H9 (cell line): ENCODE measurements at regions not wholly inside any gene's neighbourhood (a gene's known extent, or its start where the extent isn't known, plus 50 kb on each side); places are given as distances from the start of the nearest gene placed in this dataset.
"Not testable (repeated sequence)": the region's sequence is repeated elsewhere in the genome, so short reads cannot be mapped to it uniquely, and the experiment has no call there.

Experiments used
- DNase-seq: peaks from one replicate; pipeline ENCODE4 v3.0.0-alpha.2; 2017
- H2AFZ ChIP-seq: one replicate; pipeline ENCODE4 v1.6.1; 2013; ENCODE audit warnings: mild to moderate bottlenecking, low read length, control low read depth, moderate library complexity
- H2AK5ac ChIP-seq: 2 replicates; pipeline ENCODE4 v1.6.1; 2013; ENCODE audit warnings: low read length, control low read depth, mixed read lengths; ENCODE audit not compliant: insufficient read length
- H2BK120ac ChIP-seq: one replicate; pipeline ENCODE4 v1.6.1; 2013; ENCODE audit warnings: low read depth, mild to moderate bottlenecking, low read length, control low read depth, inconsistent platforms; ENCODE audit not compliant: poor library complexity, severe bottlenecking
- H2BK12ac ChIP-seq: 2 replicates; pipeline ENCODE4 v1.6.1; 2013; ENCODE audit warnings: low read length, control low read depth, mixed read lengths, low read depth; ENCODE audit not compliant: insufficient read length
- H2BK15ac ChIP-seq: 2 replicates; pipeline ENCODE4 v1.6.1; 2013; ENCODE audit warnings: low read depth, low read length, control low read depth
- H2BK20ac ChIP-seq: one replicate; pipeline ENCODE4 v1.6.1; 2013; ENCODE audit warnings: low read depth, mild to moderate bottlenecking, low read length, control low read depth, inconsistent platforms; ENCODE audit not compliant: poor library complexity, severe bottlenecking
- H2BK5ac ChIP-seq: 2 replicates; pipeline ENCODE4 v1.6.1; 2013; ENCODE audit warnings: low read length, control low read depth, mixed read lengths; ENCODE audit not compliant: insufficient read length
- H3K14ac ChIP-seq: 2 replicates; pipeline ENCODE4 v1.6.1; 2013; ENCODE audit warnings: low read length, control low read depth; ENCODE audit not compliant: insufficient read depth
- H3K18ac ChIP-seq: 2 replicates; pipeline ENCODE4 v1.6.1; 2013; ENCODE audit warnings: low read depth, mild to moderate bottlenecking, mixed read lengths, low read length, control low read depth; ENCODE audit not compliant: insufficient read length
- H3K23ac ChIP-seq: 2 replicates; pipeline ENCODE4 v1.6.1; 2013; ENCODE audit warnings: low read length, control low read depth, mixed read lengths, low read depth; ENCODE audit not compliant: insufficient read length
- H3K23me2 ChIP-seq: 2 replicates; pipeline ENCODE4 v1.6.1; 2013; ENCODE audit warnings: low read depth, mild to moderate bottlenecking, mixed read lengths, low read length, control low read depth; ENCODE audit not compliant: insufficient read length, poor library complexity, severe bottlenecking
- H3K27ac ChIP-seq: 2 replicates; pipeline ENCODE4 v1.5.1; 2013; ENCODE audit warnings: low read length, control low read depth, mixed read lengths, low read depth; ENCODE audit not compliant: insufficient read length
- H3K27me3 ChIP-seq: 2 replicates; pipeline ENCODE4 v1.6.1; 2013; ENCODE audit warnings: low read length, control low read depth, inconsistent platforms; ENCODE audit not compliant: insufficient read depth
- H3K4ac ChIP-seq: 2 replicates; pipeline ENCODE4 v1.6.1; 2013; ENCODE audit warnings: low read depth, mild to moderate bottlenecking, control low read depth, inconsistent platforms, low read length, moderate library complexity
- H3K4me1 ChIP-seq: 2 replicates; pipeline ENCODE4 v1.6.1; 2013; ENCODE audit warnings: low read length, control low read depth, inconsistent platforms; ENCODE audit not compliant: insufficient read depth
- H3K4me2 ChIP-seq: 2 replicates; pipeline ENCODE4 v1.6.1; 2013; ENCODE audit warnings: low read length, control low read depth, mixed read lengths; ENCODE audit not compliant: insufficient read length, insufficient read depth
- H3K56ac ChIP-seq: 2 replicates; pipeline ENCODE4 v1.6.1; 2013; ENCODE audit warnings: low read depth, mild to moderate bottlenecking, mixed read lengths, low read length, control low read depth; ENCODE audit not compliant: insufficient read length
- H3K79me1 ChIP-seq: 2 replicates; pipeline ENCODE4 v1.6.1; 2013; ENCODE audit warnings: low read depth, mild to moderate bottlenecking, moderate library complexity, low read length, control low read depth, inconsistent platforms; ENCODE audit not compliant: insufficient read depth, poor library complexity, severe bottlenecking
- H3K79me2 ChIP-seq: 2 replicates; pipeline ENCODE4 v1.6.1; 2013; ENCODE audit warnings: low read length, control low read depth, inconsistent platforms; ENCODE audit not compliant: insufficient read depth
- H3K9ac ChIP-seq: 2 replicates; pipeline ENCODE4 v1.6.1; 2013; ENCODE audit warnings: low read length, control low read depth, mixed read lengths; ENCODE audit not compliant: insufficient read length; ENCODE audit errors: extremely low read depth
- H3K9me3 ChIP-seq: one replicate; pipeline ENCODE4 v1.6.1; 2013; ENCODE audit warnings: low read depth, low read length, inconsistent platforms; ENCODE audit not compliant: control insufficient read depth
- H3T11ph ChIP-seq: one replicate; pipeline ENCODE4 v1.6.1; 2013; ENCODE audit warnings: mild to moderate bottlenecking, low read length, control low read depth, inconsistent platforms
- H4K20me1 ChIP-seq: one replicate; pipeline ENCODE4 v1.6.1; 2013; ENCODE audit not compliant: control insufficient read depth, insufficient read length, insufficient read depth
- H4K5ac ChIP-seq: 2 replicates; pipeline ENCODE4 v1.6.1; 2013; ENCODE audit warnings: low read depth, mild to moderate bottlenecking, mixed read lengths, low read length, control low read depth; ENCODE audit not compliant: insufficient read length
- H4K8ac ChIP-seq: replicated peaks from 2 replicates; pipeline ENCODE4 v1.6.1; 2013; ENCODE audit warnings: low read length, control low read depth, mixed read lengths, low read depth; ENCODE audit not compliant: insufficient read length
- H4K91ac ChIP-seq: 2 replicates; pipeline ENCODE4 v1.6.1; 2013; ENCODE audit warnings: low read depth, mild to moderate bottlenecking, moderate library complexity, mixed read lengths, low read length, control low read depth; ENCODE audit not compliant: insufficient read length
- H3K27ac Mint-ChIP-seq, 3 experiments: 2 replicates in 2 of 3; 3 replicates in 1 of 3; pipeline ENCODE4 v1.8.0; 2020 to 2021; ENCODE audit warnings: mixed read lengths in 3 of 3, mild to moderate bottlenecking in 1 of 3, moderate library complexity in 1 of 3
- H3K27me3 Mint-ChIP-seq: 2 replicates; pipeline ENCODE4 v1.8.0; 2021; ENCODE audit warnings: low read depth, mild to moderate bottlenecking, moderate library complexity, mixed read lengths
- H3K36me3 Mint-ChIP-seq, 3 experiments: 2 replicates in 2 of 3; 3 replicates in 1 of 3; pipeline ENCODE4 v1.8.0; 2020 to 2021; ENCODE audit warnings: low read depth in 3 of 3, mixed read lengths in 3 of 3; ENCODE audit not compliant: insufficient read depth in 1 of 3
- H3K4me1 Mint-ChIP-seq, 2 experiments: 2 replicates each; pipeline ENCODE4 v1.8.0; 2020; ENCODE audit warnings: mixed read lengths in 2 of 2
- H3K4me3 Mint-ChIP-seq, 2 experiments: 2 replicates in 1 of 2; 3 replicates in 1 of 2; pipeline ENCODE4 v1.8.0; 2020 to 2021; ENCODE audit warnings: mild to moderate bottlenecking in 2 of 2, mixed read lengths in 2 of 2, moderate library complexity in 1 of 2
- H3K9me3 Mint-ChIP-seq, 2 experiments: 2 replicates in 1 of 2; 3 replicates in 1 of 2; pipeline ENCODE4 v1.8.0; 2020; ENCODE audit warnings: mild to moderate bottlenecking in 2 of 2, mixed read lengths in 2 of 2, moderate library complexity in 1 of 2
- WGBS: extraction: QIAGEN DNeasy Blood & Tissue Kit; methylation state at CpG from one replicate; pipeline ENCODE4 v1.1.7; 2013; ENCODE audit warnings: missing lambda C conversion rate, low lambda C conversion rate, mixed read lengths; ENCODE audit not compliant: insufficient read length; ENCODE audit errors: extremely low coverage; 5-methylcytosine and 5-hydroxymethylcytosine counted together
- TF ChIP-seq, protein P1 (sequence below): fragments of 200-600 bp; sonication (generic); conservative IDR thresholded peaks from 3 replicates; pipeline ENCODE4 v1.8.0; 2021; ENCODE audit warnings: antibody characterized with exemption, mild to moderate bottlenecking

DNA sequence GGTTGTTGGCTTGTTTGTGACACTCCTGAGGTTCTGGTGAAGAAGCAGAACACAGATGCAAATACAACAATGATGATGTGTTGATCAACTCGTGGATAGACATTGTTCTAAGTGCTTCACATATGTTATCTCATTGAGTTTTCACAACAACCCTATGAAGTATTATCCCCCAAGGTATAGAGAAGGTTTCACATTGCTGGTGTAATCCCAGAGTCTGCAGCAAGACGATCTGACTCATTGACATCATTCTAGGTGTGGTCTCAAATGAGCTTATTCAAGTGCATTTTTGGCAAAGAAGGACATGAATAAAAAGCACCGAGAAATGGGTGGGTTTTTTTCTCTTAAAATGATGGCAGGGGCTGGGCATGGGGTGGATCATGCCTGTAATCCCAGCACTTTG, 64.1 kb upstream of the SCAF4 start:
- no peaks in the 10 kb centered on the region for H3K4me1 ChIP-seq
- H4K8ac ChIP-seq: no peak overlapping the region
- Mint-ChIP-seq H3K36me3 (no peaks in the 10 kb centered on the region; a peak in 1 of 7 replicates), H3K9me3 (no peaks in the 10 kb centered on the region), H3K27ac (no peak overlapping the region), H3K27me3 (no peaks in the 10 kb centered on the region), H3K4me1 (peaks cover 3 to 7% of the 10 kb centered on the region in 2 experiments; a peak in 3 of 4 replicates), H3K4me3 (no peak overlapping the region; a peak in 1 of 5 replicates)
- H3K9ac ChIP-seq: no peak overlapping the region
- H2BK5ac ChIP-seq: no peak overlapping the region
- H3K23me2 ChIP-seq: no peaks in the 10 kb centered on the region
- H3K4me2 ChIP-seq: no peak overlapping the region
- no peak overlapping the region for H2BK20ac ChIP-seq
- no peak overlapping the region for H3T11ph ChIP-seq
- H2AFZ ChIP-seq: no peak overlapping the region
- no CpG with 5 or more reads among the region's 3 CpGs for WGBS
- TF ChIP-seq, protein P1, sequence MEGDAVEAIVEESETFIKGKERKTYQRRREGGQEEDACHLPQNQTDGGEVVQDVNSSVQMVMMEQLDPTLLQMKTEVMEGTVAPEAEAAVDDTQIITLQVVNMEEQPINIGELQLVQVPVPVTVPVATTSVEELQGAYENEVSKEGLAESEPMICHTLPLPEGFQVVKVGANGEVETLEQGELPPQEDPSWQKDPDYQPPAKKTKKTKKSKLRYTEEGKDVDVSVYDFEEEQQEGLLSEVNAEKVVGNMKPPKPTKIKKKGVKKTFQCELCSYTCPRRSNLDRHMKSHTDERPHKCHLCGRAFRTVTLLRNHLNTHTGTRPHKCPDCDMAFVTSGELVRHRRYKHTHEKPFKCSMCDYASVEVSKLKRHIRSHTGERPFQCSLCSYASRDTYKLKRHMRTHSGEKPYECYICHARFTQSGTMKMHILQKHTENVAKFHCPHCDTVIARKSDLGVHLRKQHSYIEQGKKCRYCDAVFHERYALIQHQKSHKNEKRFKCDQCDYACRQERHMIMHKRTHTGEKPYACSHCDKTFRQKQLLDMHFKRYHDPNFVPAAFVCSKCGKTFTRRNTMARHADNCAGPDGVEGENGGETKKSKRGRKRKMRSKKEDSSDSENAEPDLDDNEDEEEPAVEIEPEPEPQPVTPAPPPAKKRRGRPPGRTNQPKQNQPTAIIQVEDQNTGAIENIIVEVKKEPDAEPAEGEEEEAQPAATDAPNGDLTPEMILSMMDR: no peak
- H2BK12ac ChIP-seq: no peak overlapping the region
- no peaks in the 10 kb centered on the region for H3K79me2 ChIP-seq
- no peak overlapping the region for H3K56ac ChIP-seq
- H3K4ac ChIP-seq: no peak overlapping the region
- no peak overlapping the region for H3K27ac ChIP-seq
- no peaks in the 10 kb centered on the region for H3K27me3 ChIP-seq
- no peak overlapping the region for H3K14ac ChIP-seq
- no peak overlapping the region for H2AK5ac ChIP-seq
- no peaks in the 10 kb centered on the region for H4K20me1 ChIP-seq
- no peak overlapping the region for H2BK120ac ChIP-seq
- no peak overlapping the region for H3K23ac ChIP-seq
- H2BK15ac ChIP-seq: no peak overlapping the region
- H3K79me1 ChIP-seq: no peaks in the 10 kb centered on the region
- no peak overlapping the region for H4K5ac ChIP-seq
- DNase-seq: no peak
- H4K91ac ChIP-seq: no peak overlapping the region
- no peaks in the 10 kb centered on the region for H3K9me3 ChIP-seq
- no peak overlapping the region for H3K18ac ChIP-seq

DNA sequence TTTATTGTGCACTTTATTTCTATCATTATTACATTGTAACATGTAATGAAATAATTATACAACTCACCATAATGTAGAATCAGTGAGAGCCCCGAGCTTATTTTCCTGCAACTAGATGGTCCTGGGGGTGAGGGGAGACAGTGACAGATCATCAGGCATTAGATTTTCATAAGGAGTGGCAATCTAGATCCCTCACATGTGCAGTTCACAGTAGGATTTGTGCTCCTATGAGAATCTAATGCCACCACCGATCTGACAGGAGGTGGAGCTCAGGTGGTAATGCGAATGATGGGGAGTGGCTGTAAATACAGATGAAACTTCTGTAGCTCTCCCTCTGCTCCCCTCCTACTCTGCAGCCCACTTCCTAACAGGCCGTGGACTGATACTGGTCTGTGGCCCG, 58.5 kb upstream of the SCAF4 start:
- not testable (repeated sequence) for H2BK5ac ChIP-seq, H4K5ac ChIP-seq, H3K4me3 Mint-ChIP-seq, H2AK5ac ChIP-seq, H4K8ac ChIP-seq, DNase-seq, H3K27me3 Mint-ChIP-seq, H2BK12ac ChIP-seq, H3K4me1 Mint-ChIP-seq, H3K9ac ChIP-seq, H3K23me2 ChIP-seq, H3K79me1 ChIP-seq, H3K23ac ChIP-seq, H3K4me2 ChIP-seq, H2AFZ ChIP-seq, H3K79me2 ChIP-seq, H3K18ac ChIP-seq, H3K56ac ChIP-seq, H3K27ac Mint-ChIP-seq, H2BK15ac ChIP-seq, H3K14ac ChIP-seq, H3K9me3 ChIP-seq, H4K20me1 ChIP-seq, H3K27ac ChIP-seq, H4K91ac ChIP-seq, H3K27me3 ChIP-seq, H3K4ac ChIP-seq, H2BK20ac ChIP-seq, H3T11ph ChIP-seq, H3K4me1 ChIP-seq, H2BK120ac ChIP-seq
- Mint-ChIP-seq H3K36me3 (peaks cover 2 to 17% (median 4%) of the 10 kb centered on the region in 3 experiments; a peak in 4 of 7 replicates), H3K9me3 (peaks cover 14 to 16% of the 10 kb centered on the region in 2 experiments)
- WGBS: no CpG with 5 or more reads among the region's 5 CpGs
